Mucosa of rectum (tissue), 2 donors: ENCODE measurements at regions not wholly inside any gene's neighbourhood (a gene's known extent, or its start where the extent isn't known, plus 50 kb on each side); places are given as distances from the start of the nearest gene placed in this dataset.
"Not testable (repeated sequence)": the region's sequence is repeated elsewhere in the genome, so short reads cannot be mapped to it uniquely, and the experiment has no call there.

Experiments
- H3K27ac ChIP-seq, 2 donors: one replicate each; pipeline ENCODE4 v1.7.0; 2013; ENCODE audit warnings: inconsistent platforms in 2 of 2, low read depth in 2 of 2, low read length in 2 of 2
- H3K27me3 ChIP-seq, 2 donors: one replicate each; pipeline ENCODE4 v1.7.0; 2013; ENCODE audit warnings: low read length in 2 of 2; ENCODE audit not compliant: control insufficient read depth in 2 of 2, insufficient read depth in 2 of 2
- H3K36me3 ChIP-seq, 2 donors: one replicate each; pipeline ENCODE4 v1.7.0; 2013; ENCODE audit warnings: low read length in 2 of 2; ENCODE audit not compliant: control insufficient read depth in 2 of 2, insufficient read depth in 2 of 2
- H3K4me1 ChIP-seq, 2 donors: one replicate each; pipeline ENCODE4 v1.7.0; 2013; ENCODE audit warnings: low read length in 2 of 2, mild to moderate bottlenecking in 1 of 2; ENCODE audit not compliant: control insufficient read depth in 2 of 2, insufficient read depth in 2 of 2
- H3K4me3 ChIP-seq, 2 donors: one replicate each; pipeline ENCODE4 v1.7.0; 2013; ENCODE audit warnings: low read length in 2 of 2
- H3K9ac ChIP-seq, 2 donors: one replicate each; pipeline ENCODE4 v1.7.0; 2013; ENCODE audit warnings: low read length in 2 of 2, low read depth in 1 of 2, mild to moderate bottlenecking in 1 of 2
- H3K9me3 ChIP-seq, 2 donors: one replicate each; pipeline ENCODE4 v1.7.0; 2013; ENCODE audit warnings: low read length in 2 of 2; ENCODE audit not compliant: control insufficient read depth in 2 of 2
- donor health status: healthy.
- donor health status: Normal muscosa, but diverticular disease.

- Histone ChIP-seq H3K4me1 (no peaks in the 10 kb centered on the region), H3K27ac (no peak overlapping the region), H3K36me3 (no peaks in the 10 kb centered on the region), H3K9me3 (no peaks in the 10 kb centered on the region), H3K4me3 (no peak overlapping the region), H3K9ac (no peak overlapping the region), H3K27me3 (no peaks in the 10 kb centered on the region)
Measured at GRCh38 chr1:213452501-213452900, 401.5 kb downstream of the RPS6KC1 start.

GRCh38 chr1:213457186-213457585 lies 406.1 kb downstream of the RPS6KC1 start:
- Histone ChIP-seq H3K9me3 (no peaks in the 10 kb centered on the region), H3K27ac (no peak overlapping the region), H3K4me3 (no peak overlapping the region), H3K9ac (no peak overlapping the region), H3K4me1 (no peaks in the 10 kb centered on the region), H3K27me3 (no peaks in the 10 kb centered on the region), H3K36me3 (no peaks in the 10 kb centered on the region)

GRCh38 chr1:213457733-213458132 lies 406.7 kb downstream of the RPS6KC1 start:
- H3K4me3 ChIP-seq, result no peak overlapping the region
- H3K27ac ChIP-seq, result no peak overlapping the region
- no peak overlapping the region for H3K9ac ChIP-seq
- no peaks in the 10 kb centered on the region for H3K4me1 ChIP-seq
- H3K36me3 ChIP-seq, result no peaks in the 10 kb centered on the region
- H3K27me3 ChIP-seq, result no peaks in the 10 kb centered on the region
- no peaks in the 10 kb centered on the region for H3K9me3 ChIP-seq

GRCh38 chr1:213462374-213462773 lies 411.3 kb downstream of the RPS6KC1 start:
- not testable (repeated sequence) for H3K9me3 ChIP-seq, H3K27me3 ChIP-seq, H3K4me3 ChIP-seq, H3K9ac ChIP-seq, H3K36me3 ChIP-seq, H3K27ac ChIP-seq, H3K4me1 ChIP-seq

- Histone ChIP-seq H3K4me1 (no peaks in the 10 kb centered on the region), H3K9ac (no peak overlapping the region), H3K27me3 (no peaks in the 10 kb centered on the region), H3K4me3 (no peak overlapping the region), H3K36me3 (no peaks in the 10 kb centered on the region), H3K27ac (no peak overlapping the region), H3K9me3 (no peaks in the 10 kb centered on the region)
Measured at GRCh38 chr1:213464786-213465460, 413.9 kb downstream of the RPS6KC1 start.

GRCh38 chr1:213466541-213466940 lies 415.5 kb downstream of the RPS6KC1 start:
- H3K4me3 ChIP-seq, result no peak overlapping the region
- no peaks in the 10 kb centered on the region for H3K9me3 ChIP-seq
- H3K27ac ChIP-seq, result no peak overlapping the region
- H3K36me3 ChIP-seq, result no peaks in the 10 kb centered on the region
- H3K27me3 ChIP-seq, result no peaks in the 10 kb centered on the region
- H3K4me1 ChIP-seq, result no peaks in the 10 kb centered on the region
- no peak overlapping the region for H3K9ac ChIP-seq

GRCh38 chr1:213474054-213474453 lies 423.0 kb downstream of the RPS6KC1 start:
- no peaks in the 10 kb centered on the region for H3K4me1 ChIP-seq
- H3K9me3 ChIP-seq, result no peaks in the 10 kb centered on the region
- H3K9ac ChIP-seq, result no peak overlapping the region
- no peaks in the 10 kb centered on the region for H3K36me3 ChIP-seq
- H3K4me3 ChIP-seq, result no peak overlapping the region
- H3K27me3 ChIP-seq, result no peaks in the 10 kb centered on the region
- no peak overlapping the region for H3K27ac ChIP-seq

GRCh38 chr1:213481395-213481794 lies 430.4 kb downstream of the RPS6KC1 start:
- Histone ChIP-seq H3K27ac (no peak overlapping the region), H3K9ac (no peak overlapping the region), H3K36me3 (no peaks in the 10 kb centered on the region), H3K4me3 (no peak overlapping the region), H3K4me1 (no peaks in the 10 kb centered on the region), H3K9me3 (no peaks in the 10 kb centered on the region), H3K27me3 (no peaks in the 10 kb centered on the region)

- no peaks in the 10 kb centered on the region for H3K36me3 ChIP-seq
- no peak overlapping the region for H3K9ac ChIP-seq
- H3K27ac ChIP-seq, result no peak overlapping the region
- no peaks in the 10 kb centered on the region for H3K9me3 ChIP-seq
- H3K4me1 ChIP-seq, result no peaks in the 10 kb centered on the region
- H3K27me3 ChIP-seq, result no peaks in the 10 kb centered on the region
- no peak overlapping the region for H3K4me3 ChIP-seq
Measured at GRCh38 chr1:213484333-213484732, 433.3 kb downstream of the RPS6KC1 start.

GRCh38 chr1:213484758-213485157 lies 433.7 kb downstream of the RPS6KC1 start:
- H3K36me3 ChIP-seq, result no peaks in the 10 kb centered on the region

GRCh38 chr1:213486488-213486887 lies 435.4 kb downstream of the RPS6KC1 start:
- H3K4me3 ChIP-seq, result no peak overlapping the region
- no peaks in the 10 kb centered on the region for H3K36me3 ChIP-seq
- H3K9ac ChIP-seq, result no peak overlapping the region
- H3K4me1 ChIP-seq, result no peaks in the 10 kb centered on the region
- H3K27me3 ChIP-seq, result no peaks in the 10 kb centered on the region
- no peak overlapping the region for H3K27ac ChIP-seq
- no peaks in the 10 kb centered on the region for H3K9me3 ChIP-seq

More at GRCh38 chr1:213484758-213485157, 433.7 kb downstream of the RPS6KC1 start:
- no peaks in the 10 kb centered on the region for H3K4me1 ChIP-seq
- no peaks in the 10 kb centered on the region for H3K9me3 ChIP-seq
- H3K27ac ChIP-seq, result no peak overlapping the region
- no peak overlapping the region for H3K9ac ChIP-seq
- H3K27me3 ChIP-seq, result no peaks in the 10 kb centered on the region
- H3K4me3 ChIP-seq, result no peak overlapping the region
